GM03348 (cell line): ENCODE measurements at regions not wholly inside any gene's neighbourhood (a gene's known extent, or its start where the extent isn't known, plus 50 kb on each side); places are given as distances from the start of the nearest gene placed in this dataset.

Source experiments
- DNase-seq: peaks from one replicate; pipeline ENCODE4 v3.0.0; 2012; ENCODE audit warnings: low spot score

GRCh38 chr20:22315073-22315472, 269.3 kb downstream of the FOXA2 start:
- no peak for DNase-seq

GRCh38 chr20:22312744-22313346, 271.5 kb downstream of the FOXA2 start:
- DNase-seq: peak; percentile 47

- no peak for DNase-seq
Measured at GRCh38 chr20:22308934-22309333, 275.4 kb downstream of the FOXA2 start.

- no peak for DNase-seq
Measured at GRCh38 chr20:22307409-22307808, 277.0 kb downstream of the FOXA2 start.

- no peak for DNase-seq
Measured at GRCh38 chr20:22305381-22305780, 279.0 kb downstream of the FOXA2 start.

GRCh38 chr20:22303523-22303922, 280.8 kb downstream of the FOXA2 start:
- no peak for DNase-seq

- DNase-seq: no peak
Measured at GRCh38 chr20:22302039-22302438, 282.3 kb downstream of the FOXA2 start.

- no peak for DNase-seq
Measured at GRCh38 chr20:22293886-22294285, 290.5 kb downstream of the FOXA2 start.

GRCh38 chr20:22289442-22289841, 294.9 kb downstream of the FOXA2 start:
- DNase-seq: no peak

GRCh38 chr20:22288957-22289356, 295.4 kb downstream of the FOXA2 start:
- no peak for DNase-seq

GRCh38 chr20:22288156-22288555, 296.2 kb downstream of the FOXA2 start:
- no peak for DNase-seq

GRCh38 chr20:22285555-22285954, 298.8 kb downstream of the FOXA2 start:
- no peak for DNase-seq

GRCh38 chr20:22282696-22283095, 301.7 kb downstream of the FOXA2 start:
- DNase-seq: no peak

- DNase-seq: no peak
Measured at GRCh38 chr20:22274330-22274729, 310.0 kb downstream of the FOXA2 start.

GRCh38 chr20:22268675-22269074, 315.7 kb downstream of the FOXA2 start:
- no peak for DNase-seq

GRCh38 chr20:22264917-22265316, 319.5 kb downstream of the FOXA2 start:
- DNase-seq: no peak

- DNase-seq: no peak
Measured at GRCh38 chr20:22260506-22260905, 323.9 kb downstream of the FOXA2 start.

- no peak for DNase-seq
Measured at GRCh38 chr20:22257912-22258311, 326.5 kb downstream of the FOXA2 start.

GRCh38 chr20:22248051-22248667, 336.2 kb downstream of the FOXA2 start:
- DNase-seq: peak; percentile 57

- no peak for DNase-seq
Measured at GRCh38 chr20:22245139-22245538, 339.2 kb downstream of the FOXA2 start.

GRCh38 chr20:22243067-22243466, 341.3 kb downstream of the FOXA2 start:
- DNase-seq: no peak

- DNase-seq: no peak
Measured at GRCh38 chr20:22241609-22242008, 342.8 kb downstream of the FOXA2 start.

- no peak for DNase-seq
Measured at GRCh38 chr20:22232923-22233322, 351.4 kb downstream of the FOXA2 start.

- no peak for DNase-seq
Measured at GRCh38 chr20:22232473-22232872, 351.9 kb downstream of the FOXA2 start.
